H9 (cell line): ENCODE measurements at regions not wholly inside any gene's neighbourhood (a gene's known extent, or its start where the extent isn't known, plus 50 kb on each side); places are given as distances from the start of the nearest gene placed in this dataset.

Experiments
- DNase-seq: peaks from one replicate; pipeline ENCODE4 v3.0.0-alpha.2; 2017
- H2AFZ ChIP-seq: one replicate; pipeline ENCODE4 v1.6.1; 2013; ENCODE audit warnings: mild to moderate bottlenecking, low read length, control low read depth, moderate library complexity
- H2AK5ac ChIP-seq: 2 replicates; pipeline ENCODE4 v1.6.1; 2013; ENCODE audit warnings: low read length, control low read depth, mixed read lengths; ENCODE audit not compliant: insufficient read length
- H2BK120ac ChIP-seq: one replicate; pipeline ENCODE4 v1.6.1; 2013; ENCODE audit warnings: low read depth, mild to moderate bottlenecking, low read length, control low read depth, inconsistent platforms; ENCODE audit not compliant: poor library complexity, severe bottlenecking
- H2BK12ac ChIP-seq: 2 replicates; pipeline ENCODE4 v1.6.1; 2013; ENCODE audit warnings: low read length, control low read depth, mixed read lengths, low read depth; ENCODE audit not compliant: insufficient read length
- H2BK15ac ChIP-seq: 2 replicates; pipeline ENCODE4 v1.6.1; 2013; ENCODE audit warnings: low read depth, low read length, control low read depth
- H2BK20ac ChIP-seq: one replicate; pipeline ENCODE4 v1.6.1; 2013; ENCODE audit warnings: low read depth, mild to moderate bottlenecking, low read length, control low read depth, inconsistent platforms; ENCODE audit not compliant: poor library complexity, severe bottlenecking
- H2BK5ac ChIP-seq: 2 replicates; pipeline ENCODE4 v1.6.1; 2013; ENCODE audit warnings: low read length, control low read depth, mixed read lengths; ENCODE audit not compliant: insufficient read length
- H3K14ac ChIP-seq: 2 replicates; pipeline ENCODE4 v1.6.1; 2013; ENCODE audit warnings: low read length, control low read depth; ENCODE audit not compliant: insufficient read depth
- H3K18ac ChIP-seq: 2 replicates; pipeline ENCODE4 v1.6.1; 2013; ENCODE audit warnings: low read depth, mild to moderate bottlenecking, mixed read lengths, low read length, control low read depth; ENCODE audit not compliant: insufficient read length
- H3K23ac ChIP-seq: 2 replicates; pipeline ENCODE4 v1.6.1; 2013; ENCODE audit warnings: low read length, control low read depth, mixed read lengths, low read depth; ENCODE audit not compliant: insufficient read length
- H3K23me2 ChIP-seq: 2 replicates; pipeline ENCODE4 v1.6.1; 2013; ENCODE audit warnings: low read depth, mild to moderate bottlenecking, mixed read lengths, low read length, control low read depth; ENCODE audit not compliant: insufficient read length, poor library complexity, severe bottlenecking
- H3K27ac ChIP-seq: 2 replicates; pipeline ENCODE4 v1.5.1; 2013; ENCODE audit warnings: low read length, control low read depth, mixed read lengths, low read depth; ENCODE audit not compliant: insufficient read length
- H3K27me3 ChIP-seq: 2 replicates; pipeline ENCODE4 v1.6.1; 2013; ENCODE audit warnings: low read length, control low read depth, inconsistent platforms; ENCODE audit not compliant: insufficient read depth
- H3K4ac ChIP-seq: 2 replicates; pipeline ENCODE4 v1.6.1; 2013; ENCODE audit warnings: low read depth, mild to moderate bottlenecking, control low read depth, inconsistent platforms, low read length, moderate library complexity
- H3K4me1 ChIP-seq: 2 replicates; pipeline ENCODE4 v1.6.1; 2013; ENCODE audit warnings: low read length, control low read depth, inconsistent platforms; ENCODE audit not compliant: insufficient read depth
- H3K4me2 ChIP-seq: 2 replicates; pipeline ENCODE4 v1.6.1; 2013; ENCODE audit warnings: low read length, control low read depth, mixed read lengths; ENCODE audit not compliant: insufficient read length, insufficient read depth
- H3K56ac ChIP-seq: 2 replicates; pipeline ENCODE4 v1.6.1; 2013; ENCODE audit warnings: low read depth, mild to moderate bottlenecking, mixed read lengths, low read length, control low read depth; ENCODE audit not compliant: insufficient read length
- H3K79me1 ChIP-seq: 2 replicates; pipeline ENCODE4 v1.6.1; 2013; ENCODE audit warnings: low read depth, mild to moderate bottlenecking, moderate library complexity, low read length, control low read depth, inconsistent platforms; ENCODE audit not compliant: insufficient read depth, poor library complexity, severe bottlenecking
- H3K79me2 ChIP-seq: 2 replicates; pipeline ENCODE4 v1.6.1; 2013; ENCODE audit warnings: low read length, control low read depth, inconsistent platforms; ENCODE audit not compliant: insufficient read depth
- H3K9ac ChIP-seq: 2 replicates; pipeline ENCODE4 v1.6.1; 2013; ENCODE audit warnings: low read length, control low read depth, mixed read lengths; ENCODE audit not compliant: insufficient read length; ENCODE audit errors: extremely low read depth
- H3K9me3 ChIP-seq: one replicate; pipeline ENCODE4 v1.6.1; 2013; ENCODE audit warnings: low read depth, low read length, inconsistent platforms; ENCODE audit not compliant: control insufficient read depth
- H3T11ph ChIP-seq: one replicate; pipeline ENCODE4 v1.6.1; 2013; ENCODE audit warnings: mild to moderate bottlenecking, low read length, control low read depth, inconsistent platforms
- H4K20me1 ChIP-seq: one replicate; pipeline ENCODE4 v1.6.1; 2013; ENCODE audit not compliant: control insufficient read depth, insufficient read length, insufficient read depth
- H4K5ac ChIP-seq: 2 replicates; pipeline ENCODE4 v1.6.1; 2013; ENCODE audit warnings: low read depth, mild to moderate bottlenecking, mixed read lengths, low read length, control low read depth; ENCODE audit not compliant: insufficient read length
- H4K8ac ChIP-seq: replicated peaks from 2 replicates; pipeline ENCODE4 v1.6.1; 2013; ENCODE audit warnings: low read length, control low read depth, mixed read lengths, low read depth; ENCODE audit not compliant: insufficient read length
- H4K91ac ChIP-seq: 2 replicates; pipeline ENCODE4 v1.6.1; 2013; ENCODE audit warnings: low read depth, mild to moderate bottlenecking, moderate library complexity, mixed read lengths, low read length, control low read depth; ENCODE audit not compliant: insufficient read length
- H3K27ac Mint-ChIP-seq, 3 experiments: 2 replicates in 2 of 3; 3 replicates in 1 of 3; pipeline ENCODE4 v1.8.0; 2020 to 2021; ENCODE audit warnings: mixed read lengths in 3 of 3, mild to moderate bottlenecking in 1 of 3, moderate library complexity in 1 of 3
- H3K27me3 Mint-ChIP-seq: 2 replicates; pipeline ENCODE4 v1.8.0; 2021; ENCODE audit warnings: low read depth, mild to moderate bottlenecking, moderate library complexity, mixed read lengths
- H3K36me3 Mint-ChIP-seq, 3 experiments: 2 replicates in 2 of 3; 3 replicates in 1 of 3; pipeline ENCODE4 v1.8.0; 2020 to 2021; ENCODE audit warnings: low read depth in 3 of 3, mixed read lengths in 3 of 3; ENCODE audit not compliant: insufficient read depth in 1 of 3
- H3K4me1 Mint-ChIP-seq, 2 experiments: 2 replicates each; pipeline ENCODE4 v1.8.0; 2020; ENCODE audit warnings: mixed read lengths in 2 of 2
- H3K4me3 Mint-ChIP-seq, 2 experiments: 2 replicates in 1 of 2; 3 replicates in 1 of 2; pipeline ENCODE4 v1.8.0; 2020 to 2021; ENCODE audit warnings: mild to moderate bottlenecking in 2 of 2, mixed read lengths in 2 of 2, moderate library complexity in 1 of 2
- H3K9me3 Mint-ChIP-seq, 2 experiments: 2 replicates in 1 of 2; 3 replicates in 1 of 2; pipeline ENCODE4 v1.8.0; 2020; ENCODE audit warnings: mild to moderate bottlenecking in 2 of 2, mixed read lengths in 2 of 2, moderate library complexity in 1 of 2
- CTCF ChIP-seq: fragments of 200-600 bp; sonication (generic); conservative IDR thresholded peaks from 3 replicates; pipeline ENCODE4 v1.8.0; 2021; ENCODE audit warnings: antibody characterized with exemption, mild to moderate bottlenecking
- WGBS: extraction: QIAGEN DNeasy Blood & Tissue Kit; methylation state at CpG from one replicate; pipeline ENCODE4 v1.1.7; 2013; ENCODE audit warnings: missing lambda C conversion rate, low lambda C conversion rate, mixed read lengths; ENCODE audit not compliant: insufficient read length; ENCODE audit errors: extremely low coverage; 5-methylcytosine and 5-hydroxymethylcytosine counted together

- no peak overlapping the region for H4K5ac ChIP-seq
- Mint-ChIP-seq H3K27ac (no peak overlapping the region), H3K27me3 (no peaks in the 10 kb centered on the region), H3K36me3 (peaks cover 0 to 5% (median 0%) of the 10 kb centered on the region in 3 experiments; a peak in 1 of 7 replicates), H3K9me3 (no peaks in the 10 kb centered on the region; a peak in 1 of 5 replicates), H3K4me3 (no peak overlapping the region), H3K4me1 (peaks cover 6 to 7% of the 10 kb centered on the region in 2 experiments)
- H3K23ac ChIP-seq = no peak overlapping the region
- TF ChIP-seq CTCF = no peak
- no peak overlapping the region for H3K4me2 ChIP-seq
- H3K4me1 ChIP-seq = peaks cover 3% of the 10 kb centered on the region; the same call in 1 of the 2 replicates
- no peak overlapping the region for H2AFZ ChIP-seq
- no CpG with 5 or more reads among the region's 3 CpGs for WGBS
- no peak overlapping the region for H2AK5ac ChIP-seq
- H3K23me2 ChIP-seq = no peaks in the 10 kb centered on the region
- no peak overlapping the region for H2BK20ac ChIP-seq
- no peaks in the 10 kb centered on the region for H3K9me3 ChIP-seq
- no peaks in the 10 kb centered on the region for H4K20me1 ChIP-seq
- no peak overlapping the region for H3K4ac ChIP-seq
- H3K79me1 ChIP-seq = no peaks in the 10 kb centered on the region
- no peak overlapping the region for H3K27ac ChIP-seq
- DNase-seq = no peak
- no peak overlapping the region for H2BK15ac ChIP-seq
- no peak overlapping the region for H3K9ac ChIP-seq
- H3K14ac ChIP-seq = no peak overlapping the region
- H4K8ac ChIP-seq = no peak overlapping the region
- no peak overlapping the region for H2BK12ac ChIP-seq
- no peaks in the 10 kb centered on the region for H3K79me2 ChIP-seq
- no peak overlapping the region for H2BK5ac ChIP-seq
- H4K91ac ChIP-seq = no peak overlapping the region
- H3K18ac ChIP-seq = no peak overlapping the region
- H3T11ph ChIP-seq = no peak overlapping the region
- H3K27me3 ChIP-seq = no peaks in the 10 kb centered on the region
- no peak overlapping the region for H3K56ac ChIP-seq
- no peak overlapping the region for H2BK120ac ChIP-seq
Observed at GRCh38 chr17:15019158-15019557, 246.0 kb downstream of the PMP22 start.
